ENCODE measurements at regions not wholly inside any gene's neighbourhood (a gene's known extent, or its start where the extent isn't known, plus 50 kb on each side); places are given as distances from the start of the nearest gene placed in this dataset.

GRCh38 chr10:128209862-128210214 lies 83.6 kb upstream of the MKI67 start:
- intact Hi-C loops (cut with DNase I; ENCODE audit: low total_unique reads) = no loop called here
- H3K27ac ChIP-seq = no peak overlapping the region
- no peaks in the 10 kb centered on the region for H3K36me3 ChIP-seq

GRCh38 chr10:128210215-128211063 lies 84.2 kb upstream of the MKI67 start:
- intact Hi-C loops (cut with DNase I; ENCODE audit: low total_unique reads) = no loop called here
- no peak overlapping the region for H3K27ac ChIP-seq
- no peaks in the 10 kb centered on the region for H3K36me3 ChIP-seq
- no peaks in the 10 kb centered on the region for H3K27me3 ChIP-seq
- TF ChIP-seq CTCF (IDR thresholded peaks at IDR 0.05) (peak; percentile 46 to 62 (median 58)), POLR2A (IDR thresholded peaks at IDR 0.05) (no peak)
- H3K9me3 ChIP-seq = no peaks in the 10 kb centered on the region
- peak overlapping the region; percentile 27 to 38 for H3K4me3 ChIP-seq
- H3K4me1 ChIP-seq = peaks cover 0 to 5% of the 10 kb centered on the region in 2 donors
- peak; percentile 30 to 50 for DNase-seq

More at GRCh38 chr10:128209862-128210214, 83.6 kb upstream of the MKI67 start:
- H3K4me1 ChIP-seq = peaks cover 0 to 5% of the 10 kb centered on the region in 2 donors
- H3K9me3 ChIP-seq = no peaks in the 10 kb centered on the region
- no peaks in the 10 kb centered on the region for H3K27me3 ChIP-seq
- TF ChIP-seq CTCF (IDR thresholded peaks at IDR 0.05) (no peak), POLR2A (IDR thresholded peaks at IDR 0.05) (no peak)
- no peak overlapping the region for H3K4me3 ChIP-seq
- DNase-seq = no peak

- no peaks in the 10 kb centered on the region for H3K36me3 ChIP-seq
- H3K9me3 ChIP-seq = no peaks in the 10 kb centered on the region
- intact Hi-C loops (cut with DNase I; ENCODE audit: low total_unique reads) = no loop called here
- no peaks in the 10 kb centered on the region for H3K27me3 ChIP-seq
- H3K27ac ChIP-seq = no peak overlapping the region
- DNase-seq = no peak
- peaks cover 0 to 5% of the 10 kb centered on the region in 2 donors for H3K4me1 ChIP-seq
- TF ChIP-seq CTCF (IDR thresholded peaks at IDR 0.05) (no peak), POLR2A (IDR thresholded peaks at IDR 0.05) (no peak)
- H3K4me3 ChIP-seq = no peak overlapping the region
Observed at GRCh38 chr10:128211064-128211504, 84.9 kb upstream of the MKI67 start.

- Histone ChIP-seq H3K36me3 (no peaks in the 10 kb centered on the region), H3K4me3 (no peak overlapping the region), H3K27me3 (no peaks in the 10 kb centered on the region), H3K4me1 (peaks cover 0 to 5% of the 10 kb centered on the region in 2 donors), H3K27ac (no peak overlapping the region), H3K9me3 (no peaks in the 10 kb centered on the region)
- intact Hi-C loops (cut with DNase I; ENCODE audit: low total_unique reads) = no loop called here
- peak; percentile 52 to 62 for DNase-seq
- no peak for TF ChIP-seq POLR2A (IDR thresholded peaks at IDR 0.05)
- TF ChIP-seq CTCF (IDR thresholded peaks at IDR 0.05) = peak; percentile 70 to 86 (median 76)
Observed at GRCh38 chr10:128211953-128212727, 85.9 kb upstream of the MKI67 start.

GRCh38 chr10:128213156-128213555 lies 86.9 kb upstream of the MKI67 start:
- intact Hi-C loops (cut with DNase I; ENCODE audit: low total_unique reads) = no loop called here
- Histone ChIP-seq H3K9me3 (no peaks in the 10 kb centered on the region), H3K27me3 (no peaks in the 10 kb centered on the region), H3K36me3 (no peaks in the 10 kb centered on the region), H3K27ac (no peak overlapping the region), H3K4me1 (peaks cover 0 to 5% of the 10 kb centered on the region in 2 donors), H3K4me3 (no peak overlapping the region)
- TF ChIP-seq POLR2A (IDR thresholded peaks at IDR 0.05) (no peak), CTCF (IDR thresholded peaks at IDR 0.05) (no peak)
- no peak for DNase-seq

All from uterus (tissue), 3 donors.